ENCODE measurements at regions not wholly inside any gene's neighbourhood (a gene's known extent, or its start where the extent isn't known, plus 50 kb on each side); places are given as distances from the start of the nearest gene placed in this dataset.
"Not testable (repeated sequence)": the region's sequence is repeated elsewhere in the genome, so short reads cannot be mapped to it uniquely, and the experiment has no call there.

DNA sequence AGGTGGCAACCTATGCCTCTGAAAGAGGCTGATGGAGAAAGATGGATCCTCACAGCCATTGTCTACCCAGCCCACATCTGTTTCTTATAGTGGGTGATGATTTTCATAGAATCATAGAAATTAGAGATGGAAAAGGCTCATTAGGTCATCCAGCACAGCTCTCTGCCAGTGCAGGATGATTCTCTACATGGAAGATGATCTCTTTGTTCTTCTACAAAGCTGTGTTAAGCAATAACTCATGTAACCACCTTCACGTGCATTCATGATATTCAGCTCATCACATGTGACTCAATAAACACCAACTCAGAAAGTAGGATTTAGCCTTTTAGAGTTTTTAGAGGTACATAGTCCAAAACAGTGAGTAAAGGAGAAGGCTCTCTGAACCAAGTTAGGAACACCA, 539.4 kb upstream of the ID2 start:
- no peaks in the 10 kb centered on the region for H3K27me3 ChIP-seq (replicated peaks; ENCODE audit: control insufficient read depth, insufficient read depth, low read length, poor library complexity, severe bottlenecking)
- DNase-seq: no peak
- no peaks in the 10 kb centered on the region for H3K9me3 ChIP-seq (ENCODE audit: control insufficient read depth, low read length)
- no peaks in the 10 kb centered on the region for H3K36me3 ChIP-seq (ENCODE audit: control insufficient read depth, insufficient read depth, low read length)
- H3K4me3 ChIP-seq (ENCODE audit: insufficient read depth, low read depth, low read length, poor library complexity, severe bottlenecking): no peak overlapping the region
- no peaks in the 10 kb centered on the region for H3K4me1 ChIP-seq (ENCODE audit: control insufficient read depth, insufficient read depth, low read length, poor library complexity, severe bottlenecking)
- H3K27ac ChIP-seq (ENCODE audit: insufficient read depth, low read length, poor library complexity, severe bottlenecking): no peak overlapping the region

DNA sequence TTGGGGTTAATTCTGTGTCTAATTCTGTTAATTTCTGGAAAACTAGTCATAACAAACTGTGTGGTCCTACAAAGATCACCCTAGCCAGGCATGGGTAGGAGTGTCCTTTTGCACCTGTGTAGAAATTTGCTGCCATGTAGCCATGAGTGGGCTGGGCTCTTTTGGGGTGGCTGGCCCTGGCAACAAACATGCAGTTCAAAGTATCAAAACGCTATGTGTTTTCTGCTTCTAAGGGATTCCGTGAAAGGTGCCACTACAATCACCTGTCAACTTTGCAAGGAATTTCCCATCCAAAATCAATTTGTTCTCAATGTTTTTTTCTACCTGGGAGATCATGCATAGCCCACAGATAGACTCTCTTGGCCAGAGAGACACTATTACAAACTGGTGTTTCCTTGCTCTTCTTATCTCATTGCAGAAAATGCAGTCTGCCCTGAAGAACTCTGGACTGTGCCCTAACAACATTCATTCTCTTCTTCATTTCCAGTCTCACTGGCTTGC, 537.7 kb upstream of the ID2 start:
- Histone ChIP-seq H3K27me3 (replicated peaks; ENCODE audit: control insufficient read depth, insufficient read depth, low read length, poor library complexity, severe bottlenecking) (no peaks in the 10 kb centered on the region), H3K27ac (ENCODE audit: insufficient read depth, low read length, poor library complexity, severe bottlenecking) (no peak overlapping the region), H3K4me1 (ENCODE audit: control insufficient read depth, insufficient read depth, low read length, poor library complexity, severe bottlenecking) (no peaks in the 10 kb centered on the region), H3K36me3 (ENCODE audit: control insufficient read depth, insufficient read depth, low read length) (no peaks in the 10 kb centered on the region), H3K9me3 (ENCODE audit: control insufficient read depth, low read length) (no peaks in the 10 kb centered on the region), H3K4me3 (ENCODE audit: insufficient read depth, low read depth, low read length, poor library complexity, severe bottlenecking) (no peak overlapping the region)
- no peak for DNase-seq

DNA sequence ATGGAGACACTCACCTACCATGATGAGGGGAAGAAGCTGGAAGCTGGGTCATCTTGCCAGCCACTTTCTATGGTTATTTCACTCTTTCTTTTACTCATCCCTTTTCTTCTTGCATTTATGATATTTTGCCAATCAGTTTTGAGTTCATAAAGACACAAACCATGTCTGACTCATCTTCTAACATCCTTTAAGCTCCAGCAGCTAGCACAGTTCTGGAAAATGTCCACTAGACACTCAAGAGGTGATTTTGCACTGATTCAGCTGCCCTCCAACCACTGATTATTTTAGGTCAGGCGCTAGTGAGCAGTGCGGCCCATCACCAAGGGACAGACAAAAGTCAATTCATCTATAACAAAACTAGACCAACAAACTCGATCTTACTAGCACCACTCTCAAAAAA, 537.1 kb upstream of the ID2 start:
- H3K36me3 ChIP-seq (ENCODE audit: control insufficient read depth, insufficient read depth, low read length): no peaks in the 10 kb centered on the region
- no peaks in the 10 kb centered on the region for H3K9me3 ChIP-seq (ENCODE audit: control insufficient read depth, low read length)
- H3K27ac ChIP-seq (ENCODE audit: insufficient read depth, low read length, poor library complexity, severe bottlenecking): no peak overlapping the region
- no peaks in the 10 kb centered on the region for H3K27me3 ChIP-seq (replicated peaks; ENCODE audit: control insufficient read depth, insufficient read depth, low read length, poor library complexity, severe bottlenecking)
- DNase-seq: no peak
- no peak overlapping the region for H3K4me3 ChIP-seq (ENCODE audit: insufficient read depth, low read depth, low read length, poor library complexity, severe bottlenecking)
- no peaks in the 10 kb centered on the region for H3K4me1 ChIP-seq (ENCODE audit: control insufficient read depth, insufficient read depth, low read length, poor library complexity, severe bottlenecking)

DNA sequence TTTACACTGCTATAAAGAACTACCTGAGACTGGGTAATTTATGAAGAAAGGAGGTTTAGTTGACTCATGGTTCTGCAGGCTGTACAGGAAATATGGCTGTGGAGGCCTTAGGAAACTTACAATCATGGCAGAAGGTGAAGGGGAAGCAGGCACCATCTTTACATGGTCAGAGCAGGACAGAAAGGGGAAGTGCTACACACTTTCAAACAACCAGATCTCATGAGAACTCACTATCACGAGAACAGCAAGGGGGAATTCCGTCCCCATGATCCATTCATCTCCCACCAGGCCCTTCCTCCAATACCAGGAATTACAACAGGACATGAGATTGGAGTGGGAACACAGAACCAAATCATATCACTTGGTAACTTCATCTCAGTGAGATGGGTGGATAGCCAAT, 536.5 kb upstream of the ID2 start:
- not testable (repeated sequence) for H3K27ac ChIP-seq (ENCODE audit: insufficient read depth, low read length, poor library complexity, severe bottlenecking); H3K36me3 ChIP-seq (ENCODE audit: control insufficient read depth, insufficient read depth, low read length); H3K4me3 ChIP-seq (ENCODE audit: insufficient read depth, low read depth, low read length, poor library complexity, severe bottlenecking); H3K4me1 ChIP-seq (ENCODE audit: control insufficient read depth, insufficient read depth, low read length, poor library complexity, severe bottlenecking); DNase-seq; H3K27me3 ChIP-seq (replicated peaks; ENCODE audit: control insufficient read depth, insufficient read depth, low read length, poor library complexity, severe bottlenecking); H3K9me3 ChIP-seq (ENCODE audit: control insufficient read depth, low read length)

GRCh38 chr2:8146132-8147005, 535.5 kb upstream of the ID2 start:
- no peaks in the 10 kb centered on the region for H3K9me3 ChIP-seq (ENCODE audit: control insufficient read depth, low read length)
- no peak overlapping the region for H3K27ac ChIP-seq (ENCODE audit: insufficient read depth, low read length, poor library complexity, severe bottlenecking)
- no peaks in the 10 kb centered on the region for H3K27me3 ChIP-seq (replicated peaks; ENCODE audit: control insufficient read depth, insufficient read depth, low read length, poor library complexity, severe bottlenecking)
- H3K36me3 ChIP-seq (ENCODE audit: control insufficient read depth, insufficient read depth, low read length): no peaks in the 10 kb centered on the region
- no peak overlapping the region for H3K4me3 ChIP-seq (ENCODE audit: insufficient read depth, low read depth, low read length, poor library complexity, severe bottlenecking)
- no peaks in the 10 kb centered on the region for H3K4me1 ChIP-seq (ENCODE audit: control insufficient read depth, insufficient read depth, low read length, poor library complexity, severe bottlenecking)
- DNase-seq: no peak

GRCh38 chr2:8148260-8149006, 533.4 kb upstream of the ID2 start:
- no peaks in the 10 kb centered on the region for H3K27me3 ChIP-seq (replicated peaks; ENCODE audit: control insufficient read depth, insufficient read depth, low read length, poor library complexity, severe bottlenecking)
- no peak overlapping the region for H3K4me3 ChIP-seq (ENCODE audit: insufficient read depth, low read depth, low read length, poor library complexity, severe bottlenecking)
- no peak for DNase-seq
- H3K36me3 ChIP-seq (ENCODE audit: control insufficient read depth, insufficient read depth, low read length): no peaks in the 10 kb centered on the region
- no peak overlapping the region for H3K27ac ChIP-seq (ENCODE audit: insufficient read depth, low read length, poor library complexity, severe bottlenecking)
- H3K9me3 ChIP-seq (ENCODE audit: control insufficient read depth, low read length): no peaks in the 10 kb centered on the region
- no peaks in the 10 kb centered on the region for H3K4me1 ChIP-seq (ENCODE audit: control insufficient read depth, insufficient read depth, low read length, poor library complexity, severe bottlenecking)

DNA sequence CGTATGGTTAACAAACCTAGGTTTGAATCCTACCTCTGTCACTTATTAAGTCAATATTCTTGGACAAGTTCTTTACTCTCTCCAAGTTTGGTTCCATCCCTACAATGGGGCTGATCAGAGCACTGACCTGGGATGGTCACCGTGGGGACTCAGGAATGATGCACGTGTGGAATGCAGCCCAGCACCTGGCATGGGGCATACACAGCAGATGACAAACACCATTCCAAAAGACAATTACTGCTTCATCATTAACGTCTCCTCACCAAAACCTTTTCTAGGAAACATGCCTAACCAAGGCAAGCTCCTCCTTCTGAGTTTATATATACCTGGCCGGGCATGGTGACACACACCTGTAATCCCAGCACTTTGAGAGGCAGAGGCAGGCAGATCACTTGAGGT, 532.9 kb upstream of the ID2 start:
- no peak for DNase-seq
- Histone ChIP-seq H3K27ac (ENCODE audit: insufficient read depth, low read length, poor library complexity, severe bottlenecking) (no peak overlapping the region), H3K4me1 (ENCODE audit: control insufficient read depth, insufficient read depth, low read length, poor library complexity, severe bottlenecking) (no peaks in the 10 kb centered on the region)

GRCh38 chr2:8149985-8150539, 531.8 kb upstream of the ID2 start:
- Histone ChIP-seq H3K36me3 (ENCODE audit: control insufficient read depth, insufficient read depth, low read length) (no peaks in the 10 kb centered on the region), H3K4me1 (ENCODE audit: control insufficient read depth, insufficient read depth, low read length, poor library complexity, severe bottlenecking) (no peaks in the 10 kb centered on the region), H3K27me3 (replicated peaks; ENCODE audit: control insufficient read depth, insufficient read depth, low read length, poor library complexity, severe bottlenecking) (no peaks in the 10 kb centered on the region), H3K9me3 (ENCODE audit: control insufficient read depth, low read length) (no peaks in the 10 kb centered on the region), H3K4me3 (ENCODE audit: insufficient read depth, low read depth, low read length, poor library complexity, severe bottlenecking) (no peak overlapping the region), H3K27ac (ENCODE audit: insufficient read depth, low read length, poor library complexity, severe bottlenecking) (no peak overlapping the region)
- no peak for DNase-seq

More for the DNA sequence above, 532.9 kb upstream of the ID2 start:
- Histone ChIP-seq H3K4me3 (ENCODE audit: insufficient read depth, low read depth, low read length, poor library complexity, severe bottlenecking) (no peak overlapping the region), H3K36me3 (ENCODE audit: control insufficient read depth, insufficient read depth, low read length) (no peaks in the 10 kb centered on the region), H3K9me3 (ENCODE audit: control insufficient read depth, low read length) (no peaks in the 10 kb centered on the region), H3K27me3 (replicated peaks; ENCODE audit: control insufficient read depth, insufficient read depth, low read length, poor library complexity, severe bottlenecking) (no peaks in the 10 kb centered on the region)

DNA sequence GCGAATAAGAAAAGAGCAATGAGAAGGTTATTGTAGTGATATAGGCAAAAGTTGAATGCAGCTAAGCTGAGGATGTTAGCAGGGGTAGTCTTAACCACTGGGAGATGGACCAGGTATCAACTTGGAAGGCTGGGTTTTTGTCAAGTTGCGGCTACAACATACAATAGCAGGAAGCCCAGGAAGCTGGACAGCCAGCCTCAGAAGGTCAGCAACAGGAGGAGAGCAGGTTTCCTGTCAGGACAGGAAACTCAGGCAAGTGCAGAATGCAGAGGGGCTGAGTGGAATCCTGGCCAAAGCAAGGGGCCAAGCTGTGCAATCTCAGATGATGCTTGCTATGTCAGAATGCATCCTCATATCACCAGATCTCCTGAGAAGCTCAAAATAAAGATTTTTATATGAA, 530.0 kb upstream of the ID2 start:
- Histone ChIP-seq H3K4me1 (ENCODE audit: control insufficient read depth, insufficient read depth, low read length, poor library complexity, severe bottlenecking) (no peaks in the 10 kb centered on the region), H3K27me3 (replicated peaks; ENCODE audit: control insufficient read depth, insufficient read depth, low read length, poor library complexity, severe bottlenecking) (no peaks in the 10 kb centered on the region), H3K9me3 (ENCODE audit: control insufficient read depth, low read length) (no peaks in the 10 kb centered on the region), H3K36me3 (ENCODE audit: control insufficient read depth, insufficient read depth, low read length) (no peaks in the 10 kb centered on the region), H3K4me3 (ENCODE audit: insufficient read depth, low read depth, low read length, poor library complexity, severe bottlenecking) (no peak overlapping the region), H3K27ac (ENCODE audit: insufficient read depth, low read length, poor library complexity, severe bottlenecking) (no peak overlapping the region)
- DNase-seq: no peak

Data from effector memory CD4-positive, alpha-beta T cell (primary cell).